ENCODE measurements at regions not wholly inside any gene's neighbourhood (a gene's known extent, or its start where the extent isn't known, plus 50 kb on each side); places are given as distances from the start of the nearest gene placed in this dataset.
"Not testable (repeated sequence)": the region's sequence is repeated elsewhere in the genome, so short reads cannot be mapped to it uniquely, and the experiment has no call there.

DNA sequence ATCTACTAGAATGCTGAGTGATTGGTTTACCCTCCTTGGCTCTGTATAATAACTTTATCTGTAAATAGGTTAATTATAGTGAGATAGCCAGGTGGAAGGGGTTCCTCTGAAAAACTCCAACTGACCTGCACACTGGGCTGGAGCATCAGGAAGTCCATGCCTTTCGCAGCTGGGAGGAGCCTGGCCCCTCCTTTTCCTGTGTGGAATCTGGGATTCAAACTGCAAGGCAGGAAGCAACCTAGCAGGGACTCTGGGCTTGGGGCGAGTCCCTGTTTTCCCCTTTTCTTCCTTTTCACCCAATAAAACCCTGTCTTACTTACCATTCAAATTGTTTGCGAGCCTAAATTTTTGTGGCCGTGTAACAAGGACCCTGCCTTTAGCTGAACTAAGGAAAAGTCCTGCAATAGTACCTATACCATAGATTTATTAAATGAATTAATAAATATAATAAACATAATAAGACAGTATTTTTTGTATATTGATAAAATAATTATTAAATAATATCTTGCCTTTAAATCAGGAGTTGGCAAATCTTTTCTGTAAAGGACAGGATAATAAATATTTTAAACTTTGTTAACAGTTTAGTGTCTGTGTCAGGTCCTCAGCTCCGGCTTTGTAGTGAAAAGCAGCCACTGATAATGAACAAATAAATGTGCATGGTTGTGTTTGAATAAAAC is 406.2 kb upstream of the MMS22L start:
- no peak for DNase-seq

DNA sequence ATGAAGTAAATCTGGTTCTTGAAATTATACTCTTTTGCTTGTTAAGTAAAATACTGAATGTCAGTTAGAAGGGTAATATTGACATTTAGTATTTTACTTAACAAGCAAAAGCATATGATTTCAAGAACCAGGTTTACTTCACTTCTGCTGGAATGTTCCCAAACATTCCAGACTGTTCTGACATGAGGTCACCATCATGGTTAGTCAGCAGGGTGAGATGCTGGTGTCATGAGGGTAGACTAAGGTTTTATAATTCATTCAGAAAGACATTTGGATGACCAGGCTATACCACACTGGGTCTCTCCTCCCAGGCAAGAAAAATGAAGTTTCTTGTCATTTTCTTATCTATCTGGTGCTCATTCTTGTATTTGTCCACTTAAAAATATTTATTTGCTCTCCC is 414.4 kb upstream of the MMS22L start:
- no peak for DNase-seq

DNA sequence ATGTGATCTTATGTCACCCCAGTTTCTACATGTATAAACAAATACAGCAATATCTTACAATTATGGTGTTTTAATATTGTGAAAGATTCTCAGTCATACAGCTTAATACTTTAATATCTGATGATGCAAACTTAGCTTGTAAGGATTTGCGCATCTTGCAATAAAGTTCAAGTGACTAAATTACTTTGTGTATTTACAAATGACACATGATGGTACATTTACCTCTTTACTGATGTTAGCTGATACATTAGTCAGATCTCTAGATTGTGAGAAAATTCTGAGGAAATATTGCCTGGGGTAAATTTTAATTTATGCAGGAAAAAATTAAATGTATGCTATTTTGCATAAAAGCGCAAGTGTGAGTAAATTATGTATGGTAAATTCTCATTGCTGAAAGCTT is 418.8 kb upstream of the MMS22L start:
- DNase-seq: no peak

DNA sequence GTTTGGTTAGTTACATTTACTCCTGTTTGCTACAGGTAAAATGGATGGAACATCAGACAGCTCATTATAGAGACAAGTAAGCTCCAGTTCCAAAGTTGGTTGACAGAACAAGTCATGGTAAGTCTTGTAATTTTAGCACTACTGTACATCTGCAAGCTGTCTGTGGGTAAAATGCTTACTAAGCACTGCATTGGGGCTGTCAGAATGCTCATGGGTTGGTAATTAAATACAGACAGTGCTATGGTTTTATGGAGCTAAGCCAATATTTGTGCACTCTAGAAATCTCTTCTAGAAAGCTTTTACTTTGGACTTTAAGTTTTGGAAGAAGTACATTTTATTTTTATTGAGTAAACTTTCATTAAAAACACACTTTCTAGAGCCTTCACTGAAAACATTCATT is 419.2 kb upstream of the MMS22L start:
- no peak for DNase-seq

DNA sequence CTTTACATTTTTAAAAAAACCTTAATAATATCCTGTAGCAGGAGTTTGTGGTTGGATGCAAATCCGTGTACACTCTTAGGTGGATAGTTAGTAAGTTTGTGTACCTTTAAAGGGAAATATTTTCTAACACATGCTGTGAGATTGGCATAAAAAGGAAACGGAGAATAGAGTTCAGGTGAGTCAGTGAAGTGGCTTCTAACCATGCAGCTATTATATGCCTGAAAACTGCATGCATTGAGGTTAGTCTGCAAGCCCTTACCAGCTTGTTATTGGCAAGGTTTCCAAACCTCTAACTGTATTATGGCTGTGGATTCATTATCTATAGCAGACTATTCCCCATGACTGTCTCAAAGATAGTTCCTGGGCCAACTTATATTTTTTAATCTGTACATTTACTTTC is 420.6 kb upstream of the MMS22L start:
- no peak for DNase-seq

DNA sequence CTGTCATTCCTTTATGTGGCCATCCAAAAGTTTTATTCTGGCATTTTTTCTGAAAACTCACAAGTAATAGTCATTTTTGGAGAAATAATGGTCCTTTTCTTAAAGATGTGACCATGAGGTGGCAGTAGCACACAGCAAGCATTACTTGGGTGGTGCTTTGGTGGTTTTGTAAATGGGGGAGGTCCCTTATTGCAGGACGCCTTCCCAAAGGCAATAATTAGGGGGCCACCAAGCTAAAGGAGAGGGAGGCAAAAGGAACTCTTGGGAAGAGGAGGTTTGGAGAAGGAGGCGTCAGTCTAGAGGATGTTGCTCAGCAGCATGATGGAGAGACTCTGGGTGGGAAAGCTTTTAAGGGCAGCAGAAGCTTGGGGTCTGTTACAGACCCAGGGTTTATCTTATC is 422.6 kb upstream of the MMS22L start:
- no peak for DNase-seq

DNA sequence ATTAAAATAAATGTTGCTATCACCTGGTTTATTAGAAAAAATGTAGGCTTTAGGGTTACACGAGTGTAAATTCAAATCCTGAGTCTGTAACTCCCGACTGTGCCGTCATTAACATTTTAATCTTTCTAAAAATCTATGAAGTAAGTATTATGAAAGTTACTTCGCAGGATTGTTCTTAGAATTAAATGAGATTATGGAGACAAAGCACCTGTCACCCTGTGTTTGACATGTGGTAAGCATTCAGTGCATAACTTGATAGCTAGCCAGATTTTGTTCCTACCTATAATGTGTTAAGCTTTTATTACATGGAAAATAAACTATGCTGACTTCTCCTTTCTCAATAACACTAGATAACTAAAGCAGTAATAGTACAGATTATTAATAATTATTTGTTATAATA is 429.7 kb upstream of the MMS22L start:
- no peak for DNase-seq

DNA sequence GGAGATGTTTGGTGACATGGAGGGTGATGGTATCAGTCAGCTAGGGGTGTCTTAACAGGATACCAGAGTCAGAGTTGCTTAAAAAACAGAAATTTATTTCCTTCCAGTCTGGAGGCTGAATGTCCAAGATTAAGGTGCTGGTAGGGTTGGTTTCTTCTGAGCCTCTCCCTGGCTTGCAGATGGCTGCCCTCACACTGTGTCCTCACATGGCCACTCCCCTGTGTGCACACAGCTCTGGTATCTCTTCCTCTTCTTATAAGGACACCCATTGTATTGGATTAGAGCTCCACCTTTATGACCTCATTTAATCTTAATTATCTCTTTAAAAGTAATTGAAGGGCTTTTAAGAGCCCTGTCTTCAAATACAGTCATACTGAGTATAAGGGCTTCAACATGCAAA is 431.8 kb upstream of the MMS22L start:
- no peak for DNase-seq

DNA sequence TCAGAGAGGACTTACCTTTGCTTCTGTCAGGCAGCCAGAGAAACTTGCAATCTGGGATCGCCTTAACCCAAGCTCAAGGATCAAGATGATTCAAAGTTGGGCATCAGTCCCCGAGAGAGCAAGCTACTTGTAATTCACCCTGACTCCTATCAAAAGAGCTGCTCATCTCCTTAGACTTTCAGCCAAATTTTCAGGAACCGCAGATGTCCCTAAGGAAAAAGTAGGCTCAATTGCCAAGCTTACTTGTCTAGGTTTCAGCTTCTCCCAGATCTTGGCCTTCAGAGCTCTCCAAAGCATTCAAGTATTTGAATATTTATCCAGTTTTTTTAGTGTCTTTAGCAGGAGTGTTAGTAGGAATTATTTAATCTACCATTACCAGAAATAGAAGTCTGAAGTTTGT is 434.1 kb upstream of the MMS22L start:
- DNase-seq: no peak

DNA sequence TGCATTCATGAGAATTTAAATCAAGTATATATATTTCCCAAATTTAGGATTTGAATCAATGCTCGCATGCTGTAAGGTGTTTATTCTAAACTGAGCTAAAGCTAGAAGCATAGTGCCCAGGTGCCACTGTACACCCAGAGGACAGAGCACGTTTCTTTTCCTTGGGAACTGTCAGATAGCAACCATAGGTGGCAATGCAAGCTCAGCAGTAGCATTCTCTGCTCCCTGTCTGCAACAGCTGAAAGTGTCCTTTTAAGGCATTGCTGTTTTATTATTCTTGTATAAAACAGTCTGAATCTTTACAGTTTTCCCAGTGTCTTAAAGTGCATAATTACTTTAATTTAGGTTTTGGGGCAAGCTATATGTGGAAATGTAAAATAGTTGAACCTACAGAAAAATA is 443.4 kb upstream of the MMS22L start:
- DNase-seq: no peak

DNA sequence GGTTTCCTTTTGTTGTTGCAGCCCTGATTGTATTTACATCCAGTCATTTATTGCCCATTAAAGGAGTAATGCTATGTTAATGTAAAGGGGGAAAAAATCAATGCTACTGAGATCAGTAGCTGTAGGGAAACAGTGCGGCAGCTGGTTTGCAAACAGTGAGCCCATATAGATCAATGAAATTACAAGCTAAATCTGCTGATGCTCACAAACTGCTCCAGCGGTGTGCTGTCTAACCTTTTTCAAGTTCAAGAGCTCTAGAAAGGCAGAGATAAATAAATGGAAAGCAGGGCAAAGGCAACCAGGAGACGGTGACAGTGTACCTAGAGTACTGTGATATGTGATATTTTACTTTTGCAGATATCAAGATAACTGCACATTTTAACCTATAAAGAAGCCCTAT is 449.0 kb upstream of the MMS22L start:
- no peak for DNase-seq

DNA sequence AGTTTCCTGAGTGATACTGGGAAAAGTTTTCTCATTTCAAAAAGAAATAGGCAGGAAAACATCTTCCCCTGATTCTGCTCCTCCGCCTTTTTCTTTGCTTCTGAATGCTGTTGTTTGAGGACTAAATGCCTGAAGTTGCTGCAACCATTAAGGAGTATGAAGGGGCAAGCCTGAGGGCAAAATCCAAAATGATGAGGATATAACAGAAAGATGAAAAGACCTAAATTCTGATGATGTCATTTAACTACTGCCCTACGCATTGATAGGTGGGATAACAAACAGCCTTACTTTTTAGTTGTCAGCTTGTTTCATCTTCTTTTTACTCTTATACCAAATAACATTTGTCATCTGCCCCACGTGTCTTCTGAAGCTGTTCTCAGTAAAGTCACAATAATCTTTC is 474.6 kb upstream of the MMS22L start:
- no peak for DNase-seq

DNA sequence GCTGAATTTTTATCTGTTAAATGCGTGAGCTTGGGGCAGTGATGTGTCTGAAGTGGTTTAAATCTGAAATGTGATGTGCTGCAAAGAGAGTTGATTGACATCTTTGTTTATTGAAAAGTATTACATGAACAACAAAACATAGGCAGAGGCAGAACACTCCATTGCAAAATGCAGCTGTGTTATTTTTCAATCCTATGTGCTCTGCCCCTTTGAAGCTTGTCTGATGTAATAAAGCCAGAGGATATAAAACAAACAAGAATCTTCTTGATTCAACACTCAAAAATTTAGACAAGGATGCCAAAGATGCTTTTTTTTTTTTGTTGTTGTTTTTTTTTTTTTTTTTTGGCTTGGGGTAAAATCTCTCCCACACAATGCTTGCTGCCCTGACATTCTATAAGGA is 482.4 kb upstream of the MMS22L start:
- DNase-seq: no peak

DNA sequence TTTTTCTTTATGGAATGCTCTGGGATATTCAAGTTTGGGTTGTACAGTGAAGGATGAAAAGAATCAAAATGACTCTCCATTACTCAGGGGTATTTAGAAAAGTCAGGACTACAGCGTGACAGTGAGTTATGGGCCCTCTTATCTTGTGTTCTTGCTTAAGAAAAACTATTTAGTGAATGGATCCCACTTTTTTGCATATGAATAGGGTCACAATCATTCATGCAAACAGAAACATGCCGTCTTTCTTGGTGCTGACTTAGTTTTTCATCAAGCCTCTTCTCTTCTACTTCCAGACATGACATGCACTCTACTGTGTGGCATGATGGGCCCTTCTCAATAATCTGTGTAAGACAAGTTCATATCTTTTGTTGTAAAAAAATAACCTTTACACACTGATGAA is 488.4 kb upstream of the MMS22L start:
- DNase-seq: no peak

DNA sequence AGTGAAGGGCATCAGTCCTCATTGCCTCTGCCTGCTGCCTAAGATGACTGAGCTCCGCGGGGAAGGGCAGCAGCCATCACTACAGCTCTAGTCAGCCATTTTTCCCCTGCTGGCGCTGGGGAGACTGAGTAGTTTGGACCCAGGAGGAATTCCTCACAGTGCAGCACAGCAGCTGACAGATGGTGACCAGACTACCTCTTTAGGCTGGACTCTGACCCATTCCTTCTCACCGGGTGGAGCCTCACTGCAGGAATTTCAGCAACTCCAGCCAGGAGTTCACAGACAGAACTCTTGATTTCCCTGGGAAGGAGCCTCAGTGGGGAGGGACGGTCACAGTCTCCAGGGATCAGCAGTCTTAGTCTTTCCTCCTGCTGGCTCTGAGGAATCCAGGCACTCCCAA is 492.0 kb upstream of the MMS22L start:
- no peak for DNase-seq

DNA sequence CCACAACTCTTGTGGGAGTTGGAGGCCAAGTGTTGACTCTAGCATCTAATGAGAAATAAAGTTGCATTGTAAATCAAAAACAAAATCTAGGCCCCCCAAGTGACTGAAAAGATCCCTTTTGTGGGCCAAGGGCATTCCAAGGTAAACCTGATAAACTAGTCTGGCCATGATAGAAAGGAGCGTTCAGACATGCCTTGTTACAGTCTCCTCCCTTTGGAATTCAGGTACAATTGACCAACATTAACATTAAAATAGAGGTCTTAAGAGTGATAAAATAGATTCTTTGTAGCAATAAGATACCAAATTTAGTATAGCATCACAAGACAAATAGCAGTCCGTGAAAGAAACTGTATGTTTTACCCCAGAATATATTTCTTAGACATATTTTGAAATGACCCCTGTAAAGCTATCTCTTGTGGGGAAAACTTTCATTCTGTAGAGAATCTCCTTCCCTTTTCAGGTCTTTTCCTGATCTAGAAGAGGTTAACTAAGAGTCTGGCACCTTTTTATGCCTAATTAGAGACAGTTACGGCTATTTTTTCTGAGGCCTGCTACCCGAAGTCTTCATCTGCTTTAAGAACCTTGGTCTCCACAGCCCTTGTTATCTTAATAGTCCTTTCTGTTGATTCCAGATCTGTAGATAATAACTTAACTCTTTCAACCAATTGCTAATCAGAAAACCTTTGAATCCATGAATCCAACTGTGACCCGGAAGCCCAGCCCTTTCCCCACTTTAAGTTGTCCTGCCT is 495.4 kb upstream of the MMS22L start:
- DNase-seq: no peak

DNA sequence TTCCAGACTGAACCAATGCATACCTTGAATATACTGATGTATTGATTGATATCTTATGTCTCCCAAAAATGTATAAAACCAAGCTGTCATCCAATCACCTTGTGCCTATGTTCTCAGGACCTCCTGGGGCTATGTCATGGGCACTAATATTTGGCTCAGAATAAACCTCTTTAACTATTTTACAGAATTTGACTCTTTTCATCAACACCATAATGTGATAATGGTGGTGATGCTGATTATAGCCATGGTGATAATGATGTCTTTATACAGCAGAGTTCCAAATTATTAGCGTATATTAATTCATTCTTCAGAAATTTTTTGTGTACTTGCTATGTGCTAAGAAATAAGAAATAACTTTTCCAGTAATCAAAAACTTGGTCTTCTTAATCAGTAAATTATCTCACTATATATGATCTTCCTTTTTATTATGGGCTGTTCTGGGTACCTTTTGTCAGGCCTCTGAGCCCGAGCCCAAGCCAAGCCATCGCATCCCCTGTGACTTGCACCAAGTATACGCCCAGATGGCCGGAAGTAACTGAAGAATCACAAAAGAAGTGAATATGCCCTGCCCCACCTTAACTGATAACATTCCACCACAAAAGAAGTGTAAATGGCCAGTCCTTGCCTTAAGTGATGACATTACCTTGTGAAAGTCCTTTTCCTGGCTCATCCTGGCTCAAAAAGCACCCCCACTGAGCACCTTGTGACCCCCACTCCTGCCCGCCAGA is 496.2 kb upstream of the MMS22L start:
- not testable (repeated sequence) for DNase-seq

DNA sequence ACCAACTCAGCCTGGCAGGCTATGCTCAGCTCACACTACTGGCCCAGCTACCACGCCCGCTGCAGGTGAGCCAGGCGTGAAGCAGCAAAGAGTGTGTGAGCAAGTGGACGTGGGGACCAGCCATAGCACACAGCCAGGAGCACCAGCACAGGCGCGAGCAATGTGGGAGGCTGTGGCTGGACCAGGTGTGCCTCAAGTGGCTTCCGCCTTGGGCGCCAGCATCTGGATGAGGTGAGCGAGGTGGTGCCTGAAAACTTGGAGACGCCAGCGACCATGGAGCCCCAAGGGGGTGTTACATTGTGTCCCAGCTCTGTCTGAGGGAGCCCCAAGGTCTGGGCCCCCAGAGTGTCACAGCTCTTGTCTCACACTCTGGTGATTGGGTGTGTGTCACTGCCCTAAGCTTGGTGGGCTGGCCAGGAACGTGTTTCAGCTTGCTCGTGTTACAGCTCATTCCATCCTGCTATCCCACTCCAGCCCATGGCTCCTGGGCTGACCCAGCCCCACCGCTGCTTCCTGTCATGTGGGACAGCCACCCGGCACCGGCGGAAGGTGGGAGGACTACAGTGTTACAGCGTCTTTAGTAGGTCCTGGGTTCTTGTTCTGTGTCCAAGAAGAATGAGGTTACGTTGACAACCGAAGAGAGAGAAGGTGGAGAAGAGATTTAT is 508.0 kb upstream of the MMS22L start:
- DNase-seq: no peak

DNA sequence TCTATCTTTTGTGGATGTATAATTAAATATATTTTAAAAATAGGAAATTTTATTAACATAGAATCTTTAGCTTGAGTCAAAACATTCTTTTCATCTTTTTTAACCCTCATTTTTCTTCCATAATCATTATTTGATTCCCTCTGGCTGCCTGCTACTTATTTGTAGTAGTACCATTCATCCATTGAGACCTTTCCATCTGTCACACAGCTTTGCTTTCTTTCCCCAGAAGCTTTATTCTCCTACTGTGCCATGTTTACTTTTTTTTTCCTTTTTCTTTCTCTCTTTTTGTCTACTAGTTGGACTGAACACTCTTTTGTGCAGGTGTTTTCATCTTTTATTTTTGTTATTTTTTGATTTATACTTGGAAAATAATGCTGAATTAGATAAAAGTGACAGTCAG is 522.6 kb upstream of the MMS22L start:
- no peak for DNase-seq

DNA sequence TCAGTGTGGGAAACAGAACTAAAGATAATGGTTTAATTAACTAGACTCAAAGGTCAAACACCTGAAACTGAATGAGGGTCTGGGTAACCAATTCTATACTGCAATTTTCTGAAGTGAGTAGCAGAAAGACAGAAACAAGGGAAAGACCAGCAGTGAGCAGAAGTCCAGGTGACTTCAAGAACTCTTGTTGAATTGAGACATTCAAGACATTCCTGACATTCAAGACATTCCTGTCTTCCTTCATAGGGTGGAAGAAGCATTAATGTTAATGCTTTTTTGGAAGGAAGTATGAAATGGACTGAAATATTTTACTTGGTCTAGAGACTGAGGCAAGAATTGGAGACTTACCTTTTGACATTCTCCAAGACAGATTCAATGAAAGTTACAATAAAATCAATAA is 529.9 kb upstream of the MMS22L start:
- no peak for DNase-seq

DNA sequence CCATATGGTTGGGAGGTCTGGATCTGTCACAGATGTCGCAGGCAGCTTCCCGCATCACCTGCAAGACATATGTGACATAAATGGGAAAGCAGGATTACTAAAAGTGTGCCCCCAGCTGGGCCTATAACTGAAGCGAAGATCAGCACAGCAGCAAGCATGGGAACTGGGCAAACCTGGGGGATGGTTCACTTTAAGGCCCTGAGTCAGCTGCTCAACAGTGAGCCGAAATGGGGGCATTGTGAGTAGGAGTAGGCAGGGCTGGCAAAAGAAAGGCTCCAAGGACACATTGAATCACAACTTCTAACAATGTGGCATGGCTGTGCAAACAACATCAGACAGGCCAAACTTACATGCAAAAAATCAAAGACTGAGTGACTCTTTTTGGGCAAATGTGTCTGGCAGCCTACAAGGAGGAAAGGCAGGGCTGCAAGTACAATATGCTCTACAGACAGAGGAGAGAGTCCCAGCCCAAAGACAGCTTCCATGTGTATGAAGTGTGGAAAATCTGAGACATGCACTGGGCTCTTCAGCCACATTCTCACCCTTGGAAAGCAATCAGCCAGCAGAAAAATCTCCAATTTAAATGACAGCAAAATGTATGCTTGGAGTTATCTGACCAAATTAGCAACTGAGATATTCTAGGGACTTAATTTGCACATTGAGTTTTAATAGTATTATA is 531.0 kb upstream of the MMS22L start:
- no peak for DNase-seq

DNA sequence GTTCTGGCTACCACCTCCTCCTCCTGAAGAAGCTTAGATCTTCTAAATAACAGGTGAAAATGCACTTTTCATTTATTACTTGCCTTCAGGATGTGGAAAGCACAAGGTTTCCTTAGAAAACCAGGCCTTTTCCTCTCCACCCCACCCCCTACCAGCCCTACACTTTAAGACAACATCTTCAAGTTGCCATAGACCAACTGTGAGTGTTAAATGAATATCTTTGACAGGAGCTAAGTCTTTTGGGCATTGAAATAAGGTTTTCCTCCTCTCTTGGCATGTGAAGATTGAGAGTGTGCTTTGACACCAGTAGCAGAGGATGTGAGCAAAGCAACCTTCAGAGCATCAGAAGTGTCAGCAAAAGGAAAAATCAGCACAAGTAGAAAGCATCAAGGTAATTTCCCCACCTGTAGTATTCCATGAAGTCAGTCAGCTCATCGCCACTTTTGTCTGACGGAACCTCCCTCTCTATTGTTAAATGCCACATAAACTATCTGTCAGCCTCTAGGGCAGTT is 532.3 kb upstream of the MMS22L start:
- no peak for DNase-seq

DNA sequence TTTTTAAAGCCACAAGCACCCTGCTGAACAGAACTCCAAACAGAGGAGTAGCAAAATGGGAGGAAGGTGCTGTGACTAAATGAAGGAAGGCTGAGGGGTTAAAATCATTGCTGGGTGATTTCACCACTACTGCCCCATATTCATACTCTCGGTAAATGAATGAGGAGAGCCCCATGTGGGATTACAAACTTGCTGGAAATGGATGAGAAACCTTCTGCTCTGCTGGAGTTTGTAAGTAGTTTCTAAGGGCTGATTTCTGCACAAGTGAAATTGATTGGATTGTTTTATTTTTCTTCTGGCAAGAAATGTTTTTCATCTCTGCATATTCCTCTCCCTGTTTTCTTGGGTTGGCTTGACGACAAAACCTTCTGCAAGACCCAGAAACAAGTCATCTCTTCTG is 533.5 kb upstream of the MMS22L start:
- DNase-seq: no peak
